ENCODE measurements at regions not wholly inside any gene's neighbourhood (a gene's known extent, or its start where the extent isn't known, plus 50 kb on each side); places are given as distances from the start of the nearest gene placed in this dataset.
"Not testable (repeated sequence)": the region's sequence is repeated elsewhere in the genome, so short reads cannot be mapped to it uniquely, and the experiment has no call there.

DNA sequence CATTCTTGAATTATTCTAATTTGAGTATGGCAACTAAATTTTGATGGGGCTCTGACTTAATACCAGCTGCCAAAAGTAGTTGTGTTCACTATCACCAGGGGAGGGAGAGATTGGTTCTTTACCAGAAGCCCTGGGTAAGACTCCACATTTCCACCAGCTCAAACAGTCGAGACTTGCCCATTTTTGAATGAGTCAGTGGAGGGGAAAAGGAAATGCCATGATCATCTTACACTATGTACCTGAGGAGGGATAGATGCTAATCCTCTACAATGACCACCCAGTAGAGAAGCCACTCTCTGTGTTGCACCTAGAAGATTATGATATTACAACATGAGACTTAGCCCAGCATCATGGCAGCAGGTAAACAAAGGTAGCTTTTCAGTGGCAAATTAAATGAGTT lies 77.0 kb upstream of the SGK1 start:
- no peak overlapping the region for H3K27ac ChIP-seq
- no peak for TF ChIP-seq ZFX (IDR thresholded peaks at IDR 0.05)
- TF ChIP-seq, protein P1, sequence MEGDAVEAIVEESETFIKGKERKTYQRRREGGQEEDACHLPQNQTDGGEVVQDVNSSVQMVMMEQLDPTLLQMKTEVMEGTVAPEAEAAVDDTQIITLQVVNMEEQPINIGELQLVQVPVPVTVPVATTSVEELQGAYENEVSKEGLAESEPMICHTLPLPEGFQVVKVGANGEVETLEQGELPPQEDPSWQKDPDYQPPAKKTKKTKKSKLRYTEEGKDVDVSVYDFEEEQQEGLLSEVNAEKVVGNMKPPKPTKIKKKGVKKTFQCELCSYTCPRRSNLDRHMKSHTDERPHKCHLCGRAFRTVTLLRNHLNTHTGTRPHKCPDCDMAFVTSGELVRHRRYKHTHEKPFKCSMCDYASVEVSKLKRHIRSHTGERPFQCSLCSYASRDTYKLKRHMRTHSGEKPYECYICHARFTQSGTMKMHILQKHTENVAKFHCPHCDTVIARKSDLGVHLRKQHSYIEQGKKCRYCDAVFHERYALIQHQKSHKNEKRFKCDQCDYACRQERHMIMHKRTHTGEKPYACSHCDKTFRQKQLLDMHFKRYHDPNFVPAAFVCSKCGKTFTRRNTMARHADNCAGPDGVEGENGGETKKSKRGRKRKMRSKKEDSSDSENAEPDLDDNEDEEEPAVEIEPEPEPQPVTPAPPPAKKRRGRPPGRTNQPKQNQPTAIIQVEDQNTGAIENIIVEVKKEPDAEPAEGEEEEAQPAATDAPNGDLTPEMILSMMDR (conservative IDR thresholded peaks at IDR 0.05): no peak

GRCh38 chr6:134394208-134394607 lies 76.3 kb upstream of the SGK1 start:
- TF ChIP-seq, protein P1 (conservative IDR thresholded peaks at IDR 0.05): no peak
- no peak for TF ChIP-seq ZFX (IDR thresholded peaks at IDR 0.05)
- H3K27ac ChIP-seq: no peak overlapping the region

DNA sequence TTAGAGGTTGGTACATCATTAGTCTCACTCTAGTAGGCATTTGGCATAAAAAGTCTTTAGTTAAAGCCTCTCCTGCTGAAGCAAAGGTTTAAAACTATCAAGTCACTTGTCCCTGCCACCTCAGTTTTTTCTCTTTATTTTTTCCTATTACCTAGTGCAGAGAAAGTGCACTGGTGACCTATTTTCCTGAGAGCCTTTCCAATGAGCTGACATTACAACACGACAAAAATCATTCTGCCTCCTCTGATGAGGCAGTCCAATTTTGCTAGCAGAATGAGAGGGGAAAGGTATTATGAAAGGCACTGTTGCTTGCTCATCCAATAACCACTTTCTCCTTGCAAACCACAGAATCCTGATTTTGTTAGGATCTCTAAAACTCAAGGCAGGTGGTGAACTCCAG lies 73.3 kb upstream of the SGK1 start:
- TF ChIP-seq, protein P1 (conservative IDR thresholded peaks at IDR 0.05): no peak
- TF ChIP-seq ZFX (IDR thresholded peaks at IDR 0.05): no peak
- H3K27ac ChIP-seq: no peak overlapping the region

GRCh38 chr6:134389658-134390057 lies 71.7 kb upstream of the SGK1 start:
- TF ChIP-seq, protein P1 (conservative IDR thresholded peaks at IDR 0.05): no peak
- no peak for TF ChIP-seq ZFX (IDR thresholded peaks at IDR 0.05)
- H3K27ac ChIP-seq: no peak overlapping the region

GRCh38 chr6:134389129-134389528 lies 71.2 kb upstream of the SGK1 start:
- H3K27ac ChIP-seq: no peak overlapping the region
- TF ChIP-seq, protein P1 (conservative IDR thresholded peaks at IDR 0.05): no peak
- TF ChIP-seq ZFX (IDR thresholded peaks at IDR 0.05): no peak

GRCh38 chr6:134386482-134386881 lies 68.6 kb upstream of the SGK1 start:
- H3K27ac ChIP-seq: not testable (repeated sequence)

- TF ChIP-seq, protein P1 (conservative IDR thresholded peaks at IDR 0.05): no peak
- no peak for TF ChIP-seq ZFX (IDR thresholded peaks at IDR 0.05)
- no peak overlapping the region for H3K27ac ChIP-seq
Observed at GRCh38 chr6:134381959-134382358, 64.0 kb upstream of the SGK1 start.

GRCh38 chr6:134379599-134379998 lies 61.7 kb upstream of the SGK1 start:
- no peak overlapping the region for H3K27ac ChIP-seq
- no peak for TF ChIP-seq ZFX (IDR thresholded peaks at IDR 0.05)
- TF ChIP-seq, protein P1 (conservative IDR thresholded peaks at IDR 0.05): no peak
